CD4-positive, CD25-positive, alpha-beta regulatory T cell (primary cell): ENCODE measurements at regions not wholly inside any gene's neighbourhood (a gene's known extent, or its start where the extent isn't known, plus 50 kb on each side); places are given as distances from the start of the nearest gene placed in this dataset.
A peak's percentile ranks its signal among the peaks of the same experiment; 100 is the strongest.
"Not testable (repeated sequence)": the region's sequence is repeated elsewhere in the genome, so short reads cannot be mapped to it uniquely, and the experiment has no call there.

Source experiments
- ATAC-seq, 2 donors: fragments of 150-1000 bp; cut with Tn5 transposase; one replicate each; pipeline ENCODE4 v1.10.0; 2021; ENCODE audit warnings: low read depth in 2 of 2, moderate number of reproducible peaks in 2 of 2, moderate library complexity in 1 of 2
- DNase-seq, 3 donors: peaks; one replicate each; pipeline versions ENCODE4 v3.0.0 to v3.0.0-alpha.2; 2012 to 2022; ENCODE audit warnings: mixed read lengths in 1 of 3
- H3K27ac ChIP-seq: one replicate; pipeline ENCODE4 v1.7.0; 2013; ENCODE audit warnings: mild to moderate bottlenecking, low read length; ENCODE audit not compliant: insufficient read depth, poor library complexity, severe bottlenecking
- H3K27me3 ChIP-seq: one replicate; pipeline ENCODE4 v1.7.0; 2013; ENCODE audit warnings: low read length; ENCODE audit not compliant: control insufficient read depth, insufficient read depth
- H3K36me3 ChIP-seq: one replicate; pipeline ENCODE4 v1.7.0; 2013; ENCODE audit warnings: mild to moderate bottlenecking, low read length, moderate library complexity; ENCODE audit not compliant: control insufficient read depth, insufficient read depth
- H3K4me1 ChIP-seq: 2 replicates; pipeline ENCODE4 v1.7.0; 2013; ENCODE audit warnings: mild to moderate bottlenecking, low read length; ENCODE audit not compliant: insufficient read depth, control insufficient read depth, poor library complexity, severe bottlenecking
- H3K4me3 ChIP-seq: one replicate; pipeline ENCODE4 v1.7.0; 2013; ENCODE audit warnings: low read depth, mild to moderate bottlenecking, low read length, moderate library complexity
- H3K9me3 ChIP-seq, 2 experiments: 1 replicate in 1 of 2; 2 replicates in 1 of 2; pipeline ENCODE4 v1.7.0; 2013; ENCODE audit warnings: low read length in 2 of 2, mild to moderate bottlenecking in 1 of 2, moderate library complexity in 1 of 2; ENCODE audit not compliant: control insufficient read depth in 2 of 2
- H3K27ac Mint-ChIP-seq, 3 donors: one replicate each; pipeline ENCODE4 v1.8.0; 2020 to 2022; ENCODE audit warnings: mild to moderate bottlenecking in 3 of 3, mixed read lengths in 3 of 3, moderate library complexity in 2 of 3
- H3K27me3 Mint-ChIP-seq: one replicate; pipeline ENCODE4 v1.8.0; 2022; ENCODE audit warnings: mild to moderate bottlenecking, mixed read lengths
- H3K36me3 Mint-ChIP-seq: one replicate; pipeline ENCODE4 v1.8.0; 2020; ENCODE audit warnings: mixed read lengths
- H3K4me1 Mint-ChIP-seq, 4 donors: one replicate each; pipeline ENCODE4 v1.8.0; 2020 to 2022; ENCODE audit warnings: mixed read lengths in 4 of 4, mild to moderate bottlenecking in 1 of 4
- H3K4me3 Mint-ChIP-seq, 4 donors: one replicate each; pipeline ENCODE4 v1.8.0; 2020 to 2022; ENCODE audit warnings: mild to moderate bottlenecking in 4 of 4, mixed read lengths in 4 of 4, moderate library complexity in 3 of 4
- H3K9me3 Mint-ChIP-seq, 7 donors: one replicate each; pipeline ENCODE4 v1.8.0; 2020 to 2022; ENCODE audit warnings: mixed read lengths in 7 of 7, mild to moderate bottlenecking in 3 of 7, moderate library complexity in 2 of 7

- not testable (repeated sequence) for H3K9me3 ChIP-seq, H3K4me1 ChIP-seq, H3K4me3 ChIP-seq, H3K27ac Mint-ChIP-seq, H3K36me3 Mint-ChIP-seq, H3K36me3 ChIP-seq, H3K27ac ChIP-seq, ATAC-seq, H3K27me3 Mint-ChIP-seq, H3K4me1 Mint-ChIP-seq, H3K9me3 Mint-ChIP-seq, H3K4me3 Mint-ChIP-seq, H3K27me3 ChIP-seq, DNase-seq
Measured at GRCh38 chr12:131233850-131234789, 280.4 kb downstream of the ADGRD1 start.

DNA sequence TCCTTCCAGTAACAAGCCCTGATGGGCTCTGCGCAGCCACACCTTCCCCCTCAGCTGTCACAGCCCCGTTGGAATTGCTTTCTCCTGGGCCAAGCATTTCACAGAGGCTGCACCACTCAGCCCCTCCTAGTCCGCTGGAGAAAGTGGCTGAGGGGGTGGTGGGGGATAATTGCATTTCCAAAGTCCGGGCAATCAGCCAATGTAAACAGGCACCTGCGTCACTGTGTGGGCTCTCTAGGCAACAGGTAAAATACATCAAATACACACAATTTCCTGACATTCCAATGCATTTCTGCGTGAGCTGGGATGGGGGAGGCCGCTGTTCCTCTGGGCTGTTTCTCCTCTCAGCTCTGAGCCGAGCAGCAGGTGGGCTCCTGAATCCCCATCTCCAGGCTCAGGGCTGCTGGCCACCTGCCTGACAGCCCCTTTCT lies 281.1 kb downstream of the ADGRD1 start:
- not testable (repeated sequence) for H3K27me3 Mint-ChIP-seq, H3K4me3 Mint-ChIP-seq, H3K36me3 Mint-ChIP-seq, H3K4me1 ChIP-seq, H3K9me3 ChIP-seq, DNase-seq, H3K27ac ChIP-seq, H3K27me3 ChIP-seq, ATAC-seq, H3K4me3 ChIP-seq, H3K27ac Mint-ChIP-seq, H3K36me3 ChIP-seq, H3K4me1 Mint-ChIP-seq, H3K9me3 Mint-ChIP-seq

DNA sequence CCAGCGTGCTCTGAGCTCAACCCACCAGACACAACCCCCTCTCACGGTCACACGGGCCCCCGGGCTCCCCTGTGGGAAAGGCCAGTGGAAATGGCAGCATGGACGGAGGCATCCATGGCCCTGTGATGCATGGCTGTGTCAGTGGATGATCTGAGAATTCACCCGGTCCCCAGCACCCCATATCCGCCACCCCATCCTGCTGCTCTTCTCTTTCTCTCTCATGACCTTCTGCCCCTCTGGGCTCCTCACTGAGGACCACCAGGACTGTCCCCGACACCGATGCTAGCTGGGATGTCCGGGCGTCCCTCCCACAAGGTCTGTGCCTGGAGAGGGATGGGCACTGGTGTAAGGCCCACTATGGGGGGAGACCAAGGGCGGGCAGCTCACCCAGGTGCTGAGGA lies 282.2 kb downstream of the ADGRD1 start:
- Mint-ChIP-seq H3K27me3 (peaks cover 6% of the 10 kb centered on the region), H3K9me3 (peaks cover 0 to 2% (median 0%) of the 10 kb centered on the region in 7 donors), H3K36me3 (peaks cover 2% of the 10 kb centered on the region), H3K27ac (no peak overlapping the region), H3K4me1 (peaks cover 0 to 6% (median 0%) of the 10 kb centered on the region in 4 donors), H3K4me3 (no peak overlapping the region)
- Histone ChIP-seq H3K4me3 (no peak overlapping the region), H3K36me3 (no peaks in the 10 kb centered on the region), H3K9me3 (no peaks in the 10 kb centered on the region), H3K27ac (no peak overlapping the region), H3K27me3 (no peaks in the 10 kb centered on the region), H3K4me1 (no peaks in the 10 kb centered on the region)
- DNase-seq: no peak
- ATAC-seq: no peak

GRCh38 chr12:131239384-131240094 lies 285.8 kb downstream of the ADGRD1 start:
- DNase-seq: no peak
- H3K36me3 Mint-ChIP-seq: no peaks in the 10 kb centered on the region
- H3K4me3 Mint-ChIP-seq: no peak overlapping the region
- no peaks in the 10 kb centered on the region for H3K9me3 Mint-ChIP-seq
- no peaks in the 10 kb centered on the region for H3K4me1 Mint-ChIP-seq
- Histone ChIP-seq H3K4me1 (no peaks in the 10 kb centered on the region), H3K27ac (no peak overlapping the region), H3K9me3 (no peaks in the 10 kb centered on the region), H3K27me3 (no peaks in the 10 kb centered on the region), H3K36me3 (no peaks in the 10 kb centered on the region), H3K4me3 (no peak overlapping the region)
- no peak overlapping the region for H3K27ac Mint-ChIP-seq
- peaks cover 5% of the 10 kb centered on the region for H3K27me3 Mint-ChIP-seq
- no peak for ATAC-seq

- Mint-ChIP-seq H3K36me3 (no peaks in the 10 kb centered on the region), H3K27me3 (peaks cover 7% of the 10 kb centered on the region), H3K9me3 (no peaks in the 10 kb centered on the region), H3K4me3 (no peak overlapping the region), H3K4me1 (no peaks in the 10 kb centered on the region), H3K27ac (no peak overlapping the region)
- Histone ChIP-seq H3K4me3 (no peak overlapping the region), H3K27ac (no peak overlapping the region), H3K36me3 (no peaks in the 10 kb centered on the region), H3K9me3 (no peaks in the 10 kb centered on the region), H3K27me3 (no peaks in the 10 kb centered on the region), H3K4me1 (no peaks in the 10 kb centered on the region)
- no peak for ATAC-seq
- no peak for DNase-seq
Measured at GRCh38 chr12:131241517-131241916, 287.8 kb downstream of the ADGRD1 start.

GRCh38 chr12:131242741-131243496 lies 289.2 kb downstream of the ADGRD1 start:
- Histone ChIP-seq H3K9me3 (no peaks in the 10 kb centered on the region), H3K27me3 (no peaks in the 10 kb centered on the region), H3K4me3 (no peak overlapping the region), H3K36me3 (no peaks in the 10 kb centered on the region), H3K4me1 (no peaks in the 10 kb centered on the region), H3K27ac (no peak overlapping the region)
- DNase-seq: peak in 1 of 3 donors; percentile 20
- ATAC-seq: no peak
- Mint-ChIP-seq H3K4me1 (no peaks in the 10 kb centered on the region), H3K27me3 (peaks cover 9% of the 10 kb centered on the region), H3K36me3 (no peaks in the 10 kb centered on the region), H3K27ac (no peak overlapping the region), H3K4me3 (no peak overlapping the region), H3K9me3 (no peaks in the 10 kb centered on the region)

DNA sequence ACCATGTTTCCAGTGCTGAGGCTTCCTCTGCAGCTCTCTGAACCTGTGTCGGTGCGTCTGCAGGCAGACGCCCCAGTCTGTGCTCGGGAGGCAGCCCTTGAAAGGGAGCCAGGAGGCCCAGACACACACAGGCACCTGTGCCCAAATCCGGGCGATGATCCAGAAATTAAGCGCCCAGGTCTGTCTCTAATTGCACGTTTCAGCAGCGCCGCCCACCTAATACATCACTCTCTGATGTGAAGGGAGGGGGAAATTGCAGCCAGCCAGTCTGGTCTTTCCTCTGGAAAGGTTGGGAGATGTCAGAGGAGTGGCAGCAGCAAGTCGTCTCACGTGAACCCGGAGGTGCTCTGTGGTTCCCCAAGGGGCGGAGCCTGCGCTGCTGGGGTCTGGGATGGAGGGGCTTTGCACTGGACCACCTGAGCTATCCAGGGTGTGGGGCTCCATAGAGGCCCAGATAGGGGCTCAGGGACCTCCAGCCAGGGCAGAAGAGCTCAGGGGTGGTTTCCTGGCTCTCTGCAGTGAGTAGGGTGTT lies 290.5 kb downstream of the ADGRD1 start:
- not testable (repeated sequence) for H3K9me3 Mint-ChIP-seq, H3K4me1 Mint-ChIP-seq, H3K36me3 Mint-ChIP-seq, DNase-seq, H3K27me3 Mint-ChIP-seq, H3K27me3 ChIP-seq, H3K4me3 Mint-ChIP-seq, H3K27ac ChIP-seq, H3K36me3 ChIP-seq, ATAC-seq, H3K27ac Mint-ChIP-seq, H3K4me1 ChIP-seq, H3K4me3 ChIP-seq, H3K9me3 ChIP-seq
